Liver (tissue), 8 donors: ENCODE measurements at regions not wholly inside any gene's neighbourhood (a gene's known extent, or its start where the extent isn't known, plus 50 kb on each side); places are given as distances from the start of the nearest gene placed in this dataset.

ENCODE experiments used
- DNase-seq: peaks from one replicate; pipeline ENCODE4 v3.0.0-alpha.2; 2017; ENCODE audit warnings: low spot score
- H3K27ac ChIP-seq, 2 donors: one replicate each; pipeline ENCODE4 v1.7.0; 2013; ENCODE audit warnings: inconsistent platforms in 2 of 2, low read length in 2 of 2, control low read depth in 1 of 2, low read depth in 1 of 2, mild to moderate bottlenecking in 1 of 2
- H3K27me3 ChIP-seq, 4 donors: one replicate each; pipeline versions ENCODE4 v1.6.1 to v1.7.0; 2013; ENCODE audit warnings: low read length in 3 of 4, inconsistent platforms in 1 of 4, mild to moderate bottlenecking in 1 of 4, moderate library complexity in 1 of 4; ENCODE audit not compliant: control insufficient read depth in 4 of 4, insufficient read depth in 4 of 4
- H3K36me3 ChIP-seq, 4 donors: one replicate each; pipeline versions ENCODE4 v1.6.1 to v1.7.0; 2013; ENCODE audit warnings: low read length in 3 of 4, mild to moderate bottlenecking in 3 of 4, low read depth in 1 of 4, moderate library complexity in 1 of 4; ENCODE audit not compliant: control insufficient read depth in 4 of 4, insufficient read depth in 3 of 4
- H3K4me1 ChIP-seq, 4 donors: one replicate each; pipeline versions ENCODE4 v1.6.1 to v1.7.0; 2013; ENCODE audit warnings: low read length in 3 of 4, mild to moderate bottlenecking in 3 of 4, moderate library complexity in 1 of 4; ENCODE audit not compliant: control insufficient read depth in 4 of 4, insufficient read depth in 4 of 4
- H3K4me3 ChIP-seq, 3 donors: one replicate each; pipeline versions ENCODE4 v1.6.1 to v1.7.0; 2013; ENCODE audit warnings: low read length in 3 of 3, control low read depth in 1 of 3, low read depth in 1 of 3, mild to moderate bottlenecking in 1 of 3
- H3K9ac ChIP-seq, 2 donors: one replicate each; pipeline ENCODE4 v1.7.0; 2013; ENCODE audit warnings: low read length in 2 of 2, mild to moderate bottlenecking in 2 of 2, moderate library complexity in 2 of 2, control low read depth in 1 of 2, low read depth in 1 of 2
- H3K9me3 ChIP-seq, 4 donors: one replicate each; pipeline versions ENCODE4 v1.6.1 to v1.7.0; 2013; ENCODE audit warnings: low read length in 3 of 4; ENCODE audit not compliant: control insufficient read depth in 4 of 4
- CTCF ChIP-seq: fragments of 150-350 bp; IDR thresholded peaks from 2 replicates; pipeline ENCODE4 v1.5.1; 2017; ENCODE audit warnings: improper control_type of control experiment, low read depth, low read length; ENCODE audit not compliant: missing input control
- EGR1 ChIP-seq, 2 donors: IDR thresholded peaks; 2 replicates each; pipeline ENCODE4 v1.6.1; 2016 to 2018; ENCODE audit warnings: antibody characterized with exemption in 2 of 2, low read depth in 2 of 2
- FOXA1 ChIP-seq: IDR thresholded peaks from 2 replicates; pipeline ENCODE4 v1.6.1; 2016; ENCODE audit warnings: antibody characterized with exemption
- FOXA2 ChIP-seq: IDR thresholded peaks from 2 replicates; pipeline ENCODE4 v1.6.1; 2016; ENCODE audit warnings: antibody characterized with exemption
- GABPA ChIP-seq, 2 donors: IDR thresholded peaks in 1 of 2; conservative IDR thresholded peaks in 1 of 2; 2 replicates each; pipeline ENCODE4 v1.6.1; 2016; ENCODE audit warnings: antibody characterized with exemption in 2 of 2, mild to moderate bottlenecking in 1 of 2, moderate library complexity in 1 of 2
- HNF4A ChIP-seq, 2 donors: conservative IDR thresholded peaks; 2 replicates each; pipeline ENCODE4 v1.6.1; 2016; ENCODE audit warnings: antibody characterized with exemption in 2 of 2, mild to moderate bottlenecking in 2 of 2
- HNF4G ChIP-seq: IDR thresholded peaks from 2 replicates; pipeline ENCODE4 v1.6.1; 2016; ENCODE audit warnings: antibody characterized with exemption
- JUND ChIP-seq, 2 donors: IDR thresholded peaks; 2 replicates each; pipeline ENCODE4 v1.6.1; 2016; ENCODE audit warnings: antibody characterized with exemption in 2 of 2
- NR2F2 ChIP-seq: IDR thresholded peaks from 2 replicates; pipeline ENCODE4 v1.6.1; 2016; ENCODE audit warnings: antibody characterized with exemption
- RAD21 ChIP-seq, 2 donors: IDR thresholded peaks; 2 replicates each; pipeline ENCODE4 v1.6.1; 2016; ENCODE audit warnings: antibody characterized with exemption in 2 of 2, mild to moderate bottlenecking in 2 of 2
- RXRA ChIP-seq, 2 donors: IDR thresholded peaks; 2 replicates each; pipeline ENCODE4 v1.6.1; 2017 to 2018; ENCODE audit warnings: antibody characterized with exemption in 2 of 2, mild to moderate bottlenecking in 1 of 2
- SP1 ChIP-seq: IDR thresholded peaks from 2 replicates; pipeline ENCODE4 v1.6.1; 2018; ENCODE audit warnings: antibody characterized with exemption, mild to moderate bottlenecking
- TAF1 ChIP-seq: conservative IDR thresholded peaks from 2 replicates; pipeline ENCODE4 v1.6.1; 2016; ENCODE audit warnings: antibody characterized with exemption, mild to moderate bottlenecking
- YY1 ChIP-seq: IDR thresholded peaks from 2 replicates; pipeline ENCODE4 v1.6.1; 2016; ENCODE audit warnings: antibody characterized with exemption, mild to moderate bottlenecking
- WGBS: extraction: QIAGEN DNeasy Blood & Tissue Kit; methylation state at CpG from one replicate; pipeline ENCODE4 v1.1.7; 2013; 5-methylcytosine and 5-hydroxymethylcytosine counted together
- TF ChIP-seq, protein P1 (sequence below): IDR thresholded peaks from 2 replicates; pipeline ENCODE4 v1.6.1; 2016; ENCODE audit warnings: antibody characterized with exemption
- TF ChIP-seq, protein P2 (sequence below): IDR thresholded peaks from 2 replicates; pipeline ENCODE4 v1.6.1; 2016; ENCODE audit warnings: antibody characterized with exemption
- TF ChIP-seq, protein P3 (sequence below): IDR thresholded peaks from 2 replicates; pipeline ENCODE4 v1.6.1; 2016; ENCODE audit warnings: antibody characterized with exemption, mild to moderate bottlenecking
- TF ChIP-seq, protein P4 (sequence below): IDR thresholded peaks from 2 replicates; pipeline ENCODE4 v1.6.1; 2016; ENCODE audit warnings: antibody characterized with exemption
- donor health status: healthy.
- donor health status: healthy.
- donor health status: healthy.
- donor health status: healthy.
- donor health status: healthy.

DNA sequence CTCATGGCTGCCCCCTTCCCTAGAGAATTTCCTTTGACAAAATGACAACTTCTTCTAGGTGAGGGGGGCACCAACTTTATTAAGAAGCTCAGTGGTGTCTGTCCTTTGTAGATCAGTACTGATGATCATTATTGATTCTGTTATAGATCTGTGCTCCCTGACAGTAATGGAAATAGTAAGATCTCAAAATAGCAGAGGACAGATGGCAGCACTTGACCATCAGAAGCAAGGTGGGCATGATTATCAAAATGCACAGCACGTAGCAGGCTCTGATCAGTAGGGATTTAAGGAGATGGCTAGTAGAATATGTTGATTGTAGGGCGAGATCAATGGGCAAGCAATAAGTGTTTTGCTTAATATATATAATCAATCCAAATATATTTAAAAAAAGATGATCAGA, 208.6 kb upstream of the HDDC2 start:
- H3K4me1 ChIP-seq: peaks cover 0 to 9% (median 6%) of the 10 kb centered on the region in 4 donors
- H3K9me3 ChIP-seq: no peaks in the 10 kb centered on the region
- TF ChIP-seq NR2F2 (no peak), HNF4G (no peak), RAD21 (IDR thresholded peaks at IDR 0.05) (peak in 1 of 2 donors; percentile 25), FOXA2 (no peak), FOXA1 (no peak), GABPA (IDR thresholded peaks at IDR 0.05 in 1 of 2, conservative IDR thresholded peaks at IDR 0.05 in 1 of 2) (no peak)
- TF ChIP-seq, protein P1, sequence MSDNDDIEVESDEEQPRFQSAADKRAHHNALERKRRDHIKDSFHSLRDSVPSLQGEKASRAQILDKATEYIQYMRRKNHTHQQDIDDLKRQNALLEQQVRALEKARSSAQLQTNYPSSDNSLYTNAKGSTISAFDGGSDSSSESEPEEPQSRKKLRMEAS: no peak
- H3K36me3 ChIP-seq: no peaks in the 10 kb centered on the region
- H3K9ac ChIP-seq: no peak overlapping the region
- H3K27ac ChIP-seq: no peak overlapping the region
- H3K4me3 ChIP-seq: no peak overlapping the region
- DNase-seq: no peak
- no peaks in the 10 kb centered on the region for H3K27me3 ChIP-seq
- 85% methylated on average over 2 of the region's 2 CpGs for WGBS

- H3K4me1 ChIP-seq: peaks cover 0 to 9% (median 6%) of the 10 kb centered on the region in 4 donors
- H3K9me3 ChIP-seq: no peaks in the 10 kb centered on the region
- no peak overlapping the region for H3K9ac ChIP-seq
- H3K4me3 ChIP-seq: no peak overlapping the region
- no peak overlapping the region for H3K27ac ChIP-seq
- peak in 1 of 2 donors; percentile 27 for TF ChIP-seq RXRA (IDR thresholded peaks at IDR 0.05)
- TF ChIP-seq HNF4G: no peak
- TF ChIP-seq GABPA (IDR thresholded peaks at IDR 0.05 in 1 of 2, conservative IDR thresholded peaks at IDR 0.05 in 1 of 2): no peak
- TF ChIP-seq JUND (IDR thresholded peaks at IDR 0.05): peak in 1 of 2 donors; percentile 62
- TF ChIP-seq, protein P1: no peak
- no peak for TF ChIP-seq NR2F2
- no peak for TF ChIP-seq SP1
- TF ChIP-seq, protein P2, sequence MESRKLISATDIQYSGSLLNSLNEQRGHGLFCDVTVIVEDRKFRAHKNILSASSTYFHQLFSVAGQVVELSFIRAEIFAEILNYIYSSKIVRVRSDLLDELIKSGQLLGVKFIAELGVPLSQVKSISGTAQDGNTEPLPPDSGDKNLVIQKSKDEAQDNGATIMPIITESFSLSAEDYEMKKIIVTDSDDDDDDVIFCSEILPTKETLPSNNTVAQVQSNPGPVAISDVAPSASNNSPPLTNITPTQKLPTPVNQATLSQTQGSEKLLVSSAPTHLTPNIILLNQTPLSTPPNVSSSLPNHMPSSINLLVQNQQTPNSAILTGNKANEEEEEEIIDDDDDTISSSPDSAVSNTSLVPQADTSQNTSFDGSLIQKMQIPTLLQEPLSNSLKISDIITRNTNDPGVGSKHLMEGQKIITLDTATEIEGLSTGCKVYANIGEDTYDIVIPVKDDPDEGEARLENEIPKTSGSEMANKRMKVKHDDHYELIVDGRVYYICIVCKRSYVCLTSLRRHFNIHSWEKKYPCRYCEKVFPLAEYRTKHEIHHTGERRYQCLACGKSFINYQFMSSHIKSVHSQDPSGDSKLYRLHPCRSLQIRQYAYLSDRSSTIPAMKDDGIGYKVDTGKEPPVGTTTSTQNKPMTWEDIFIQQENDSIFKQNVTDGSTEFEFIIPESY: no peak
- TF ChIP-seq YY1: no peak
- no peak for TF ChIP-seq RAD21 (IDR thresholded peaks at IDR 0.05)
- TF ChIP-seq HNF4A (conservative IDR thresholded peaks at IDR 0.05): no peak
- TF ChIP-seq FOXA1: no peak
- TF ChIP-seq EGR1 (IDR thresholded peaks at IDR 0.05; ENCODE audit: low read depth in 2 of 2): no peak
- TF ChIP-seq TAF1: no peak
- TF ChIP-seq, protein P3, sequence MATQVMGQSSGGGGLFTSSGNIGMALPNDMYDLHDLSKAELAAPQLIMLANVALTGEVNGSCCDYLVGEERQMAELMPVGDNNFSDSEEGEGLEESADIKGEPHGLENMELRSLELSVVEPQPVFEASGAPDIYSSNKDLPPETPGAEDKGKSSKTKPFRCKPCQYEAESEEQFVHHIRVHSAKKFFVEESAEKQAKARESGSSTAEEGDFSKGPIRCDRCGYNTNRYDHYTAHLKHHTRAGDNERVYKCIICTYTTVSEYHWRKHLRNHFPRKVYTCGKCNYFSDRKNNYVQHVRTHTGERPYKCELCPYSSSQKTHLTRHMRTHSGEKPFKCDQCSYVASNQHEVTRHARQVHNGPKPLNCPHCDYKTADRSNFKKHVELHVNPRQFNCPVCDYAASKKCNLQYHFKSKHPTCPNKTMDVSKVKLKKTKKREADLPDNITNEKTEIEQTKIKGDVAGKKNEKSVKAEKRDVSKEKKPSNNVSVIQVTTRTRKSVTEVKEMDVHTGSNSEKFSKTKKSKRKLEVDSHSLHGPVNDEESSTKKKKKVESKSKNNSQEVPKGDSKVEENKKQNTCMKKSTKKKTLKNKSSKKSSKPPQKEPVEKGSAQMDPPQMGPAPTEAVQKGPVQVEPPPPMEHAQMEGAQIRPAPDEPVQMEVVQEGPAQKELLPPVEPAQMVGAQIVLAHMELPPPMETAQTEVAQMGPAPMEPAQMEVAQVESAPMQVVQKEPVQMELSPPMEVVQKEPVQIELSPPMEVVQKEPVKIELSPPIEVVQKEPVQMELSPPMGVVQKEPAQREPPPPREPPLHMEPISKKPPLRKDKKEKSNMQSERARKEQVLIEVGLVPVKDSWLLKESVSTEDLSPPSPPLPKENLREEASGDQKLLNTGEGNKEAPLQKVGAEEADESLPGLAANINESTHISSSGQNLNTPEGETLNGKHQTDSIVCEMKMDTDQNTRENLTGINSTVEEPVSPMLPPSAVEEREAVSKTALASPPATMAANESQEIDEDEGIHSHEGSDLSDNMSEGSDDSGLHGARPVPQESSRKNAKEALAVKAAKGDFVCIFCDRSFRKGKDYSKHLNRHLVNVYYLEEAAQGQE: no peak
- TF ChIP-seq, protein P4, sequence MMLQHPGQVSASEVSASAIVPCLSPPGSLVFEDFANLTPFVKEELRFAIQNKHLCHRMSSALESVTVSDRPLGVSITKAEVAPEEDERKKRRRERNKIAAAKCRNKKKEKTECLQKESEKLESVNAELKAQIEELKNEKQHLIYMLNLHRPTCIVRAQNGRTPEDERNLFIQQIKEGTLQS: no peak
- TF ChIP-seq CTCF: no peak
- peak; percentile 32 for TF ChIP-seq FOXA2
- no peaks in the 10 kb centered on the region for H3K27me3 ChIP-seq
- no peak for DNase-seq
- H3K36me3 ChIP-seq: no peaks in the 10 kb centered on the region
- WGBS: 82% methylated on average over 2 of the region's 2 CpGs
Measured at GRCh38 chr6:125511809-125512396, 210.1 kb upstream of the HDDC2 start.
